Suprapubic skin (tissue), 4 donors: ENCODE measurements at regions not wholly inside any gene's neighbourhood (a gene's known extent, or its start where the extent isn't known, plus 50 kb on each side); places are given as distances from the start of the nearest gene placed in this dataset.

ENCODE experiments used
- DNase-seq, 2 donors: peaks; one replicate each; pipeline ENCODE4 v3.0.0-alpha.2; 2019; ENCODE audit warnings: low spot score in 2 of 2
- H3K27ac ChIP-seq: fragments of 200-600 bp; sonication (generic); one replicate; pipeline ENCODE4 v1.5.1; 2019
- H3K27me3 ChIP-seq: fragments of 200-600 bp; sonication (generic); one replicate; pipeline ENCODE4 v1.5.1; 2019
- H3K36me3 ChIP-seq: fragments of 200-600 bp; sonication (generic); one replicate; pipeline ENCODE4 v1.5.1; 2019
- H3K4me1 ChIP-seq: fragments of 200-600 bp; sonication (generic); one replicate; pipeline ENCODE4 v1.5.1; 2019
- H3K4me3 ChIP-seq: fragments of 200-600 bp; sonication (generic); one replicate; pipeline ENCODE4 v1.5.1; 2019; ENCODE audit warnings: mild to moderate bottlenecking
- H3K9me3 ChIP-seq: fragments of 200-600 bp; sonication (generic); one replicate; pipeline ENCODE4 v1.5.1; 2019
- CTCF ChIP-seq, 2 donors: fragments of 200-600 bp in 1 of 2; fragments of 450-650 bp in 1 of 2; sonication (generic) in 1 of 2; IDR thresholded peaks; one replicate each; pipeline ENCODE4 v1.5.1; 2016 to 2019; ENCODE audit warnings: antibody characterized with exemption in 2 of 2, mild to moderate bottlenecking in 1 of 2, moderate library complexity in 1 of 2
- EP300 ChIP-seq: sonication (generic); formaldehyde crosslinking; IDR thresholded peaks from one replicate; pipeline ENCODE4 v1.6.1; 2017; ENCODE audit warnings: antibody characterized with exemption
- POLR2A ChIP-seq, 2 donors: fragments of 450-650 bp; IDR thresholded peaks; one replicate each; pipeline ENCODE4 v1.6.1; 2017; ENCODE audit warnings: antibody characterized with exemption in 2 of 2, mild to moderate bottlenecking in 2 of 2, moderate library complexity in 2 of 2
- POLR2AphosphoS5 ChIP-seq, 3 donors: sonication (generic); formaldehyde crosslinking; IDR thresholded peaks; one replicate each; pipeline ENCODE4 v1.6.1; 2017; ENCODE audit warnings: antibody characterized with exemption in 3 of 3
- WGBS: methylation state at CpG from one replicate; pipeline ENCODE4 v1.1.5; 2018; 5-methylcytosine and 5-hydroxymethylcytosine counted together

GRCh38 chr15:46328821-46329220 is 694.0 kb downstream of the SQOR start:
- WGBS: 60% methylated on average over 1 of the region's 1 CpG

GRCh38 chr15:46329876-46330275 is 695.0 kb downstream of the SQOR start:
- Histone ChIP-seq H3K27ac (no peak overlapping the region), H3K27me3 (no peaks in the 10 kb centered on the region), H3K36me3 (no peaks in the 10 kb centered on the region), H3K4me1 (no peaks in the 10 kb centered on the region), H3K9me3 (no peaks in the 10 kb centered on the region), H3K4me3 (no peak overlapping the region)
- no peak for DNase-seq
- TF ChIP-seq CTCF (IDR thresholded peaks at IDR 0.05) (no peak), POLR2AphosphoS5 (IDR thresholded peaks at IDR 0.05) (no peak), EP300 (no peak), POLR2A (IDR thresholded peaks at IDR 0.05) (no peak)
- WGBS: 94% methylated on average over 1 of the region's 1 CpG

More at GRCh38 chr15:46328821-46329220, 694.0 kb downstream of the SQOR start:
- TF ChIP-seq POLR2A (IDR thresholded peaks at IDR 0.05) (no peak), CTCF (IDR thresholded peaks at IDR 0.05) (no peak), POLR2AphosphoS5 (IDR thresholded peaks at IDR 0.05) (no peak)
- no peaks in the 10 kb centered on the region for H3K4me1 ChIP-seq
- DNase-seq: no peak
- H3K4me3 ChIP-seq: no peak overlapping the region
- no peak overlapping the region for H3K27ac ChIP-seq
- no peaks in the 10 kb centered on the region for H3K9me3 ChIP-seq
- no peaks in the 10 kb centered on the region for H3K27me3 ChIP-seq
- H3K36me3 ChIP-seq: no peaks in the 10 kb centered on the region

GRCh38 chr15:46331546-46331945 is 696.7 kb downstream of the SQOR start:
- Histone ChIP-seq H3K27me3 (no peaks in the 10 kb centered on the region), H3K4me3 (no peak overlapping the region), H3K9me3 (no peaks in the 10 kb centered on the region), H3K4me1 (no peaks in the 10 kb centered on the region), H3K27ac (no peak overlapping the region), H3K36me3 (no peaks in the 10 kb centered on the region)
- DNase-seq: no peak
- TF ChIP-seq POLR2AphosphoS5 (IDR thresholded peaks at IDR 0.05) (no peak), EP300 (no peak), POLR2A (IDR thresholded peaks at IDR 0.05) (no peak), CTCF (IDR thresholded peaks at IDR 0.05) (no peak)

- Histone ChIP-seq H3K4me3 (no peak overlapping the region), H3K27me3 (no peaks in the 10 kb centered on the region), H3K27ac (no peak overlapping the region), H3K4me1 (no peaks in the 10 kb centered on the region), H3K36me3 (no peaks in the 10 kb centered on the region), H3K9me3 (no peaks in the 10 kb centered on the region)
- DNase-seq: no peak
- 76% methylated on average over 7 of the region's 7 CpGs for WGBS
- no peak for TF ChIP-seq CTCF (IDR thresholded peaks at IDR 0.05)
- TF ChIP-seq POLR2AphosphoS5 (IDR thresholded peaks at IDR 0.05): no peak
- no peak for TF ChIP-seq EP300
- TF ChIP-seq POLR2A (IDR thresholded peaks at IDR 0.05): no peak
These were observed 708.5 kb downstream of the SQOR start for GRCh38 chr15:46343196-46343935.

- Histone ChIP-seq H3K27me3 (no peaks in the 10 kb centered on the region), H3K4me1 (no peaks in the 10 kb centered on the region), H3K36me3 (no peaks in the 10 kb centered on the region), H3K9me3 (no peaks in the 10 kb centered on the region), H3K27ac (no peak overlapping the region), H3K4me3 (no peak overlapping the region)
- WGBS: 37% methylated on average over 2 of the region's 2 CpGs
- DNase-seq: no peak
- TF ChIP-seq CTCF (IDR thresholded peaks at IDR 0.05) (no peak), POLR2A (IDR thresholded peaks at IDR 0.05) (no peak), POLR2AphosphoS5 (IDR thresholded peaks at IDR 0.05) (no peak), EP300 (no peak)
These were observed 709.4 kb downstream of the SQOR start for GRCh38 chr15:46344115-46344724.
